SW 1271 (cell line): ENCODE measurements at regions not wholly inside any gene's neighbourhood (a gene's known extent, or its start where the extent isn't known, plus 50 kb on each side); places are given as distances from the start of the nearest gene placed in this dataset.
"Not testable (repeated sequence)": the region's sequence is repeated elsewhere in the genome, so short reads cannot be mapped to it uniquely, and the experiment has no call there.

Experiments
- DNase-seq, 2 experiments: peaks; one replicate each; lab custom pipeline; 2025; lab: John Stamatoyannopoulos, UW

GRCh38 chr4:123600987-123601904 is 204.7 kb downstream of the SPRY1 start:
- DNase-seq: no peak

DNA sequence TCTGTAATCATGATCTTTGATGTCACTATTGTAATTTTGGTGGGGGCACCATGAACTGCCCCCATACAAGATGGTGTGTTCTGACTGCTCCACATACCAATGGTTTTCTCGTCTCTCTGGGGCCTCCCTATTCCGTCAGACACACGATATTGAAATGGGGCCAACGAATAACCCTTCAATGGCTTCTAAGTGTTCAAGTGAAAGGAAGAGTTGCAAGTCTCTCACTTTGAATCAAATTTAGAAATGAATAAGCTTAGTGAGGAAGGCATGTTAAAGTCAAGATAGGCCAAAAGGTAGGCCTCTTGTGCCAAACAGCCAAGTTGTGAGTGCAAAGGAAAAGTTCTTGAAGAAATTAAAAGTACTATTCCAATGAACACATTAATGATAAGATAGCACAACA is 205.4 kb downstream of the SPRY1 start:
- DNase-seq: no peak

GRCh38 chr4:123603165-123603564 is 206.6 kb downstream of the SPRY1 start:
- no peak for DNase-seq

DNA sequence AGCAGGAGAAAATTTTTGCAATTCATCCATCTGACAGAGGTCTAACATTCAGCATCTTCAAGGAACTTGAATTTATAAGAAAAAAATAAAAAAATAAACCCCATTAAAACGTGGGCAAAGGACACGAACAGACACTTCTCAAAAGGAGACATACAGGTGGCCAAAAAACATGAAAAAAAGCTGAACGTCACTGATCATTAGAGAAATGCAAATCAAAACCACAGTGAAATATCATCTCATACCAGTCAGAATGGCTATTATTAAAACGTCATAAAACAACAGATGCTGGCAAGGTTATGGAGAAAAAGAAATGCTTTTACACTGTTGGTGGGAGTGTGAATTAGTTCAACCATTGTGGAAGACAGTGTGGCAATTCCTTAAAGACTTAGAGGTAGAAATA is 209.2 kb downstream of the SPRY1 start:
- DNase-seq: not testable (repeated sequence)

DNA sequence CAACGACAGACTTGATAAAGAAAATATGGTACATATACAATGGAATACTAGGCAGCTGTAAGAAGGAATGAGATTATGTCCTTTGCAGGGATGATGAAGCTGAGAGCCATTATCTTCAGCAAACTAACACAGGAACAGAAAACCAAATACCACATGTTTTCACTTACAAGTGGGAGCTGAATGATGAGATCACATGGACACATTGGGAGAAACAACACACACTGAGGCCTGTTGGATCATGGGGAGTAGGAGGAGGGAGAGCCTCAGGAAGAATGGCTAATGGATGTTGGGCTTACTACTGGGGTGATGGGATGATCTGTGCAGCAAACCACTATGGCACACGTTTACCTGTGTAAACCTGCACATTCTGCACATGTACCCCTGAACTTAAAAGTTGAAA is 209.7 kb downstream of the SPRY1 start:
- no peak for DNase-seq

DNA sequence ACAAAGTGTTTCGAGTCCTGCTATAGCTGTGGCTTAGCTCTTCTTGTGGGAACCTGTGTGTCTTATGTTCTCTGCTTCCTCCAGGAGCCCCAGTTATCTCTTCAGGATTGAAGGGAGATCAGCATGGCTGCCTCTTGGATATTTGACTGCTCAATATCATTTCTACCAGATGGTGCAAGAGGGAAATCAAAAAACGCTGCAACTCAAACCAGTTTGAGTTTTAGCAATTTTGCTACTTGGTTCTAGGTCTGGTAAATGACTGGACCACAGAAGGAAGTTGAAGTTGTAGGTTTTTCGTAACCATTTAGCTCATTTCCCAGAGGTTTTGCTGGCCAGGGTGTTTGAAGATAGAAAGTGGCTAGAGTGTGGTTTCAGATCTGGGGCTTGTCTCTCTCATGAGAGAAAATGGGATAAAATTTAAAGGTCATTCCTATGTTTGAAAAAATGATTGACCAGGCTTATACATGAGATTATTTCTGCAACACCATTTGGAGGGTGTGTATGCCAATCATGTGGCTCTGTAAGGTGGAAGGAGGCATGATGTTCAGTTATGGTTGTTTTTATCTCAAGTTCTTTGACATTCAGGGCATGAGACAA is 210.4 kb downstream of the SPRY1 start:
- no peak for DNase-seq

DNA sequence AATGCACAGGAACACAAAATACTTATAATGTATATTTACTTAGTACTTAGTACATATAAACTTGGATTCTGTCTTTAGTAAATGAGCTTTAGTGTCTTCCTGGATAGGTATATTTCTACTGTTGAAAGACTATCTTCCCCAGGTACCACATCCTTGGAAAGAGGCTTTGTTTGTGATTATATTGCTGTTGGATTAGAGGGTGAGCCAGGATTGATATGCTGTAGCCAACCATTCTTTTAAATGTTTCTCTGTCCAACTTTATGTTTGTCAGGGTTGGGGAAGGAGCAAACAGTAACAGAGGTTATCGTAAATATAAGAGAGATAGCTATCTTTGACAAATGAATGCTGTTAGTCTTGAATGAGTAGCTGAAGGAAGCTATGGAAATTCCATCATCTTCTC is 213.2 kb downstream of the SPRY1 start:
- DNase-seq: no peak

DNA sequence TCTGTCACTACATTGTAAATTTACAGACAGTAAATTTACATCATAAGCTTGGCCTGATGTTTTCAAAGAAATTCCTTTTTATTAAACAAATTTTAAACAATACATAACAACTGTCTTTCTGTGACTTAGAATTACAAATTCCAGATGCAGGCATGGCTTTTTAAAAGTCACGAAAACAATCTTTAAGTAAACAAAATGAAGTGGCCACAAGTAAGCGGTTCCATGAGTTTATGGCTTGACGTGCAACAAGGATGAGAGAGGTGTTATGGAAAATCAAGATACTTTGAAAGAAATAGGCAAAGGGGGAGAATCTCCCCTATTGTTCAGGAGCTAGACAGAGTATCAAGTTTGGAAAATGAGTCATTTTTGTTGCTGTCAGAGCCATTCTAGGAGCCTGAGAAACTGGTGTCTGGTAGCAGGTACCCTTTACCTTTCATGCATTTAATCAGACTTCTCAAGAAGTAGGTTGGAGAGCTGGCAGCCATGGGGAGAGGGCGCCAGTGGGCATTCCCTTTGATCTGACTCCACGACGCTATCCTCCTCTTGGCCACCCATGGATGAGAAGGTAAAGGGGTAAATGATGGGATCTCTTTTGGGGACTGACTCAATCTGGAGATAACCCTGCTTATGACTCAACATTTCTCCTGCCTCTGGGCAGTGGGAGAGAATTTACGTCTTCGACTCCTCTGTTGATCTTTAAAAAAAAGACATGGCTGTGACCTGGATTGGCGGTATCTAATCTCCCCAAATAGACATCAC is 217.2 kb downstream of the SPRY1 start:
- DNase-seq: no peak

DNA sequence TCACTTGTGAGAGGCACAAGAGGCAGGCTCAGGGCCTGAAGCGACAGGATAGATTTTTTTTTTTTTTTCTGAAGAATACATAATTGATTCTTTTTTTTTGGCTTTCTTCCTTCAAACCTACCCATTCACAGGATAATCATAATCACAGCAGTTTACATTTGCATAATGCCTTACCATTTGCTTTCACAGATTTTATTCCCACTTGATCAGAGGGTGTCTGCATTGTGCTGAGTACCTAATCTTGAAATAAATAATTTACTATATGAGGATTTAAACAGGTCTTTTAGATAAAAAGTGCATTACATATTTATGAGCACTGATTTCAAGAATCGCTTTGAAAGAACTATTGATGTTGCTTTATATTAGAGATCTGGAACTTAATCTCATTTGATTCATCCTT is 219.3 kb downstream of the SPRY1 start:
- DNase-seq: no peak

DNA sequence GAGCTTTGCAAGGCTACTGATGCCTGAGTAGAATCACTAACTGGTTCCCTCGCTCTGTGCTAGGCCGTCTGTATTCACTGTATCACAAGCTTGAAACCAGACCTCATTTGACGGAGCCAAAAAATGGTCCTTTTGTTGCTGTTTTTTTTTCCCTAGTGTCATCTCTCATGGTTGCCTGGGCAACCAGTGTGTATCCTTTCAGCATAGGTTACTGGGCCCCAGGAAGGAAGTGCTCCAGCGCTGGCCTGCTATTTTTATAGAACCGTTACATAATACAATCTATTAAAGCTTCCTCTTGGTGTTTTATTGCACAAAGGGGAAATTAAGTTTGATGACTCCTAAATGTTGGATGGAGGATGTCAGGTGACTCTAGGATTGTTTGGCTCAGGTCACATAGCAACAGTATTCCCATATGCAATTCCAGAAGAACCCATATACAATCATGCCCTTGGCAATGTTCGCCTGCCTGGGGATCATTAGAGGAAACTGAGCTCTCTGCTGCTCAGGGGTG is 220.4 kb downstream of the SPRY1 start:
- DNase-seq: no peak

- no peak for DNase-seq
Observed at GRCh38 chr4:123617791-123618190, 221.2 kb downstream of the SPRY1 start.

DNA sequence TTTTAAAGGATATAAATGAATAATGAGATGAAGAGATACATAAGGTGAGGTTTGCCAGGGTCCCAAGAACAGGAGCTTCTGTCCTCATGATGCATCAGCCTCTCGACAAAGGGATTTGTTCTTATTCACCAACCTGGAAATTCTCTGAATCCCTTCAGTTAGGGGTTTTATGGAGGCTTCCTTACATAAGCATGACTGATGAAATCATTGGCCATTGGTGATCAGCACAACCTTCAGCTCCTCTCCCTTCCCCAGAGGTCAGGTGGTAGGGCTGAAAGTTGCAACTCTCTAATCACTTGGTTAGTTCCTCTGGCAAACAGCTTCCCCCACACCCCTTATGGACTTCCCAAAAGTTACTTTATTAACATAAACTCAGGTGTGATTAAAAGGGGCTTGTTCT is 222.0 kb downstream of the SPRY1 start:
- DNase-seq: no peak

- no peak for DNase-seq
Observed at GRCh38 chr4:123619326-123619725, 222.7 kb downstream of the SPRY1 start.

DNA sequence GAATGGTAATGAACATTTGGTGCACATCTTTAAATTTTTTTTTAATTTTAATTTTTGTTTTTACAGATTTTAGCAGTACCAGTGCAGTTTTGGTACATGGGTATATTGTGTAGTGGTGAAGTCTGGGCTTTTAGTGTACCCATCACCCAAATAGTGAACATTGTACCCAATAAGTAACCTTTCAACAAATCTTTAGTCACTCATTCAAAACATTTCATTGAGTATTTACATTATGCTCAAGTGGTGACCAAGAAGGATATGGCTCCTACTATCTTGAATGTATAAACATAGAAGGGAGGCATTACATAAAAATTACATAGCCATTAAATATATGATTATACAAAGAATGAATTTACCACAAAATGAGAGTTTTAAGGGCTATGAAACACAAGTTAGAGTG is 223.3 kb downstream of the SPRY1 start:
- no peak for DNase-seq

DNA sequence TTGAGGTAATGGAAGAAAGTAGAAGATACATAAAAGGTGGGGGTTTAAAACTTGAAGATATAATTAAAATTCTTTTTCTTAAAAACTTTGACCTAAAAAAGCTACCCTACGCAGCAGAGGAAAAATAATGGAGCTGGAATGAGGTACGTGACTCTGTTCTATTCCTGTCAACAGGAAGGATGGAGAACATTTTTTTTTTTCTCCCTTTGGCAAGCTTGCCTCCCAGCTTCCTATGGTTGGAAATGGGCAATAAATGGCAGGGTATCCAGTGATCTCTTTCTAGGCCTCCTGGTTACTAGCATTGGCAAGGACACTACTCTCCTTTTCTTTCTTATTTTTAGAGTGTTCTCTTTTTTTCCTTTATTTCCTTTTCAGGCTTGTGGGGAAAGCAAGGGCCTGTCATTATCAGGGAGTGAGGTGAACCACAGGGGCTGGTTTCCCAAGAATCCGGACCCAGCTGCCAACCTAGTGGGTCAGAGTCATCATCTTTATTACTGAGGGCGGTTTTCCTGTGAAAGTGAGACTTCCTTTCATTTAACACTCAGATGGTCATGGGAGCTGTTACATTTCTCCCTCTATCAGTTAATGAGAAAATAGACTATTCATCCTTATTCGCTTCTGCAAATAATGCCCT is 224.6 kb downstream of the SPRY1 start:
- DNase-seq: no peak

GRCh38 chr4:123622572-123622971 is 226.0 kb downstream of the SPRY1 start:
- DNase-seq: no peak

- no peak for DNase-seq
Observed at GRCh38 chr4:123623611-123624010, 227.0 kb downstream of the SPRY1 start.

- DNase-seq: no peak
Observed at GRCh38 chr4:123624959-123625358, 228.4 kb downstream of the SPRY1 start.

- no peak for DNase-seq
Observed at GRCh38 chr4:123628288-123628687, 231.7 kb downstream of the SPRY1 start.

- DNase-seq: no peak
Observed at GRCh38 chr4:123631786-123632692, 235.4 kb downstream of the SPRY1 start.

GRCh38 chr4:123632693-123633030 is 236.1 kb downstream of the SPRY1 start:
- no peak for DNase-seq
